Transverse colon (tissue), 4 donors: ENCODE measurements at regions not wholly inside any gene's neighbourhood (a gene's known extent, or its start where the extent isn't known, plus 50 kb on each side); places are given as distances from the start of the nearest gene placed in this dataset.

Experiments
- DNase-seq: peaks from one replicate; pipeline ENCODE4 v3.0.0-alpha.2; 2019
- H3K27ac ChIP-seq, 4 donors: fragments of 200-600 bp; sonication (generic); 2 replicates each; pipeline ENCODE4 v1.5.1; 2016 to 2018; ENCODE audit warnings: inconsistent platforms in 4 of 4
- H3K27me3 ChIP-seq: fragments of 200-600 bp; sonication (generic); 2 replicates; pipeline ENCODE4 v1.5.1; 2017; ENCODE audit warnings: inconsistent platforms
- H3K36me3 ChIP-seq, 4 donors: fragments of 200-600 bp; sonication (generic); 2 replicates each; pipeline ENCODE4 v1.5.1; 2017 to 2019; ENCODE audit warnings: inconsistent platforms in 4 of 4
- H3K4me1 ChIP-seq, 4 donors: fragments of 200-600 bp; sonication (generic); 2 replicates each; pipeline ENCODE4 v1.5.1; 2017 to 2020; ENCODE audit warnings: inconsistent platforms in 4 of 4
- H3K4me3 ChIP-seq, 4 donors: fragments of 200-600 bp; sonication (generic); 1 replicate in 1 of 4; 2 replicates in 3 of 4; pipeline versions ENCODE4 v1.5.1 to v1.6.1; 2017 to 2019; ENCODE audit warnings: inconsistent platforms in 4 of 4
- H3K9me3 ChIP-seq, 2 donors: fragments of 200-600 bp; sonication (generic); 2 replicates each; pipeline ENCODE4 v1.5.1; 2017 to 2019; ENCODE audit warnings: inconsistent platforms in 2 of 2
- CTCF ChIP-seq, 5 experiments: fragments of 200-600 bp in 3 of 5; fragments of 450-650 bp in 2 of 5; sonication (generic) in 3 of 5; IDR thresholded peaks; 1 replicate in 2 of 5; 2 replicates in 3 of 5; pipeline ENCODE4 v1.5.1; 2016 to 2017; ENCODE audit warnings: antibody characterized with exemption in 5 of 5, inconsistent platforms in 3 of 5, mild to moderate bottlenecking in 2 of 5, moderate library complexity in 1 of 5
- EP300 ChIP-seq: sonication (generic); formaldehyde crosslinking; IDR thresholded peaks from one replicate; pipeline ENCODE4 v1.6.1; 2017; ENCODE audit warnings: antibody characterized with exemption, low read depth
- POLR2A ChIP-seq: fragments of 450-650 bp; IDR thresholded peaks from one replicate; pipeline ENCODE4 v1.6.1; 2016; ENCODE audit warnings: antibody characterized with exemption, mild to moderate bottlenecking, moderate library complexity
- POLR2AphosphoS5 ChIP-seq, 3 donors: sonication (generic); formaldehyde crosslinking; IDR thresholded peaks; one replicate each; pipeline ENCODE4 v1.6.1; 2016; ENCODE audit warnings: antibody characterized with exemption in 3 of 3
- WGBS, 2 donors: methylation state at CpG; one replicate each; pipeline ENCODE4 v1.1.5; 2018; ENCODE audit warnings: low coverage in 1 of 2; 5-methylcytosine and 5-hydroxymethylcytosine counted together
- in situ Hi-C, 4 donors: fragments of 200-750 bp; cut with MboI; loops; one replicate each; pipeline versions ENCODE4 v1.15.0 to v1.15.1; 2017; ENCODE audit warnings: low sequenced_read_pairs in 3 of 4, low pct_ligation_motif_present in 1 of 4, low pct_unique_long_range_greater_than_20kb in 1 of 4
- intact Hi-C: fragments of 100-400 bp; cut with DNase I; formaldehyde crosslinking; loops from one replicate; pipeline ENCODE4 v1.15.1; 2023; ENCODE audit warnings: low total_unique reads

- H3K4me3 ChIP-seq = no peak overlapping the region
- no peaks in the 10 kb centered on the region for H3K4me1 ChIP-seq
- no peak overlapping the region for H3K27ac ChIP-seq
- intact Hi-C loops = no loop called here
- WGBS, 2 donors = 42% methylated on average over 1 of the region's 1 CpG; no CpG with 5 or more reads in 1 of the 2 donors
- TF ChIP-seq EP300 (no peak), POLR2AphosphoS5 (IDR thresholded peaks at IDR 0.05) (no peak), CTCF (IDR thresholded peaks at IDR 0.05) (no peak), POLR2A (no peak)
- peaks cover 14% of the 10 kb centered on the region for H3K27me3 ChIP-seq
- DNase-seq = no peak
- no peaks in the 10 kb centered on the region for H3K36me3 ChIP-seq
- H3K9me3 ChIP-seq = peaks cover 12 to 13% of the 10 kb centered on the region in 2 donors
- in situ Hi-C loops = no loop called here
Observed at GRCh38 chr9:97781902-97782301, 71.1 kb upstream of the FOXE1 start.

GRCh38 chr9:97786341-97786740 is 66.7 kb upstream of the FOXE1 start:
- no peak overlapping the region for H3K4me3 ChIP-seq
- intact Hi-C loops (no loop called here), in situ Hi-C loops (no loop called here)
- no peaks in the 10 kb centered on the region for H3K9me3 ChIP-seq
- H3K27ac ChIP-seq = no peak overlapping the region
- TF ChIP-seq POLR2A (no peak), POLR2AphosphoS5 (IDR thresholded peaks at IDR 0.05) (no peak), EP300 (no peak)
- H3K36me3 ChIP-seq = no peaks in the 10 kb centered on the region
- H3K27me3 ChIP-seq = peaks cover 17% of the 10 kb centered on the region
- WGBS, 2 donors = 66% methylated on average over 5 of the region's 5 CpGs; no CpG with 5 or more reads in 1 of the 2 donors
- H3K4me1 ChIP-seq = no peaks in the 10 kb centered on the region
- DNase-seq = no peak

GRCh38 chr9:97787551-97787950 is 65.5 kb upstream of the FOXE1 start:
- TF ChIP-seq POLR2A = no peak
- no peak for TF ChIP-seq CTCF (IDR thresholded peaks at IDR 0.05)
- no peak for TF ChIP-seq EP300
- no peak for TF ChIP-seq POLR2AphosphoS5 (IDR thresholded peaks at IDR 0.05)
- intact Hi-C loops = no loop called here
- 92% methylated on average over 1 of the region's 1 CpG; no CpG with 5 or more reads in 1 of the 2 donors for WGBS, 2 donors
- Histone ChIP-seq H3K36me3 (no peaks in the 10 kb centered on the region), H3K27me3 (peaks cover 22% of the 10 kb centered on the region), H3K27ac (no peak overlapping the region), H3K4me1 (no peaks in the 10 kb centered on the region), H3K9me3 (no peaks in the 10 kb centered on the region), H3K4me3 (no peak overlapping the region)
- in situ Hi-C loops = no loop called here
- DNase-seq = no peak

- Histone ChIP-seq H3K9me3 (no peaks in the 10 kb centered on the region), H3K4me3 (no peak overlapping the region), H3K27me3 (peaks cover 18% of the 10 kb centered on the region), H3K4me1 (no peaks in the 10 kb centered on the region), H3K27ac (no peak overlapping the region), H3K36me3 (no peaks in the 10 kb centered on the region)
- TF ChIP-seq EP300 = no peak
- no peak for TF ChIP-seq CTCF (IDR thresholded peaks at IDR 0.05)
- no peak for DNase-seq
- in situ Hi-C loops (no loop called here), intact Hi-C loops (no loop called here)
- WGBS, 2 donors = 76 to 83% methylated on average over 5 to 7 of the region's 7 CpGs
Observed at GRCh38 chr9:97788763-97789663, 64.0 kb upstream of the FOXE1 start.
